IMR-90 (cell line): ENCODE measurements at regions not wholly inside any gene's neighbourhood (a gene's known extent, or its start where the extent isn't known, plus 50 kb on each side); places are given as distances from the start of the nearest gene placed in this dataset.
"Not testable (repeated sequence)": the region's sequence is repeated elsewhere in the genome, so short reads cannot be mapped to it uniquely, and the experiment has no call there.

Experiments
- ATAC-seq: fragments of 200-7000 bp; cut with Tn5 transposase; 2 replicates; pipeline ENCODE4 v1.9.1; 2020; ENCODE audit warnings: low read depth, mild to moderate bottlenecking, moderate library complexity
- BruUV-seq: library from RNA; stranded (reverse); fragments of 400-500 nt; replicated peaks from 2 replicates; lab custom pipeline; 2021; lab: Mats Ljungman, UMichigan
- CTCF ChIA-PET: fragments of 300-600 bp; formaldehyde crosslinking; extraction: SDS; loops from one replicate; lab custom pipeline; 2021; ENCODE audit warnings: antibody characterized with exemption; lab: Yijun Ruan, JAX
- POLR2A ChIA-PET: fragments of 300-600 bp; sonication (Branson Sonifier 250); formaldehyde crosslinking; loops from one replicate; lab custom pipeline; 2022; ENCODE audit warnings: antibody characterized with exemption; ENCODE audit not compliant: unreplicated experiment; lab: Charles Lee
- DNase-seq: peaks from one replicate; pipeline ENCODE4 v3.0.0; 2013
- H2AFZ ChIP-seq: replicated peaks from 2 replicates; pipeline ENCODE3; 2013; ENCODE audit warnings: low read length, mild to moderate bottlenecking; ENCODE audit not compliant: poor library complexity
- H2AK5ac ChIP-seq: 2 replicates; pipeline ENCODE4 v1.6.1; 2013; ENCODE audit warnings: low read depth, low read length, inconsistent platforms
- H2AK9ac ChIP-seq: replicated peaks from 2 replicates; pipeline ENCODE3; 2013; ENCODE audit warnings: mild to moderate bottlenecking, low read depth, low read length, moderate library complexity; ENCODE audit not compliant: poor library complexity
- H2BK120ac ChIP-seq: 2 replicates; pipeline ENCODE4 v1.6.1; 2013; ENCODE audit warnings: low read depth, low read length, inconsistent platforms
- H2BK15ac ChIP-seq: 3 replicates; pipeline ENCODE4 v1.6.1; 2013; ENCODE audit warnings: low read depth, low read length, inconsistent platforms
- H2BK20ac ChIP-seq: 2 replicates; pipeline ENCODE4 v1.6.1; 2013; ENCODE audit warnings: low read depth, mild to moderate bottlenecking, inconsistent platforms, low read length, moderate library complexity
- H2BK5ac ChIP-seq: 2 replicates; pipeline ENCODE4 v1.6.1; 2013; ENCODE audit warnings: mild to moderate bottlenecking, low read depth, low read length, inconsistent platforms; ENCODE audit not compliant: poor library complexity, severe bottlenecking
- H3K14ac ChIP-seq: replicated peaks from 2 replicates; pipeline ENCODE4 v1.6.1; 2013; ENCODE audit warnings: low read depth, low read length, inconsistent platforms
- H3K18ac ChIP-seq: 2 replicates; pipeline ENCODE4 v1.6.1; 2013; ENCODE audit warnings: low read depth, low read length, control low read depth
- H3K23ac ChIP-seq: 2 replicates; pipeline ENCODE4 v1.6.1; 2013; ENCODE audit warnings: low read depth, low read length, inconsistent platforms
- H3K27ac ChIP-seq: 2 replicates; pipeline ENCODE4 v1.5.1; 2013; ENCODE audit warnings: mild to moderate bottlenecking, control low read depth, low read length; ENCODE audit not compliant: insufficient read depth
- H3K27me3 ChIP-seq: 2 replicates; pipeline ENCODE4 v1.6.1; 2013; ENCODE audit warnings: low read length; ENCODE audit not compliant: control insufficient read depth, insufficient read depth
- H3K36me3 ChIP-seq: 2 replicates; pipeline ENCODE4 v1.6.1; 2013; ENCODE audit warnings: low read length, mixed read lengths; ENCODE audit not compliant: control insufficient read depth, insufficient read depth
- H3K4ac ChIP-seq: 2 replicates; pipeline ENCODE4 v1.6.1; 2013; ENCODE audit warnings: low read depth, low read length, inconsistent platforms
- H3K4me1 ChIP-seq: 2 replicates; pipeline ENCODE4 v1.6.1; 2013; ENCODE audit warnings: low read length, mixed read lengths; ENCODE audit not compliant: control insufficient read depth, insufficient read depth
- H3K4me2 ChIP-seq: 2 replicates; pipeline ENCODE4 v1.6.1; 2013; ENCODE audit warnings: low read depth, mild to moderate bottlenecking, control low read depth, low read length, moderate library complexity
- H3K4me3 ChIP-seq: 2 replicates; pipeline ENCODE4 v1.5.1; 2013; ENCODE audit warnings: low read depth, mild to moderate bottlenecking, control low read depth, low read length, moderate library complexity; ENCODE audit not compliant: insufficient read depth
- H3K56ac ChIP-seq: 2 replicates; pipeline ENCODE4 v1.6.1; 2013; ENCODE audit warnings: low read length, inconsistent platforms; ENCODE audit not compliant: insufficient read depth; ENCODE audit errors: extremely low read depth
- H3K79me1 ChIP-seq, 2 experiments: 2 replicates each; pipeline ENCODE4 v1.6.1; 2013; ENCODE audit warnings: low read length in 2 of 2, inconsistent platforms in 1 of 2, low read depth in 1 of 2
- H3K9ac ChIP-seq: 2 replicates; pipeline ENCODE4 v1.6.1; 2013; ENCODE audit warnings: low read depth, low read length, control low read depth
- H3K9me1 ChIP-seq: 2 replicates; pipeline ENCODE4 v1.6.1; 2013; ENCODE audit warnings: low read length, inconsistent platforms; ENCODE audit not compliant: insufficient read depth
- H3K9me3 ChIP-seq: 2 replicates; pipeline ENCODE4 v1.6.1; 2013; ENCODE audit warnings: low read length; ENCODE audit not compliant: control insufficient read depth, insufficient read depth
- H4K20me1 ChIP-seq: 2 replicates; pipeline ENCODE4 v1.6.1; 2013; ENCODE audit warnings: low read length, inconsistent platforms; ENCODE audit not compliant: insufficient read depth
- H4K5ac ChIP-seq: 2 replicates; pipeline ENCODE4 v1.6.1; 2013; ENCODE audit warnings: mild to moderate bottlenecking, low read depth, low read length, control low read depth
- H4K8ac ChIP-seq, 2 experiments: 2 replicates each; pipeline ENCODE4 v1.6.1; 2013; ENCODE audit warnings: low read depth in 2 of 2, low read length in 2 of 2, control low read depth in 1 of 2, inconsistent platforms in 1 of 2
- H4K91ac ChIP-seq: 2 replicates; pipeline ENCODE4 v1.6.1; 2013; ENCODE audit warnings: low read depth, low read length, inconsistent platforms; ENCODE audit not compliant: insufficient read depth
- BHLHE40 ChIP-seq: fragments of 150-350 bp; IDR thresholded peaks from 2 replicates; pipeline ENCODE4 v1.6.1; 2016; ENCODE audit warnings: mild to moderate bottlenecking, low read depth, low read length
- CEBPB ChIP-seq: IDR thresholded peaks from 2 replicates; pipeline ENCODE4 v1.6.1; 2012; ENCODE audit warnings: low read depth, low read length, improper control_type of control experiment
- CHD1 ChIP-seq: IDR thresholded peaks from 2 replicates; pipeline ENCODE4 v1.6.1; 2012; ENCODE audit warnings: low read depth, low read length, improper control_type of control experiment
- FOS ChIP-seq: fragments of 150-350 bp; IDR thresholded peaks from 2 replicates; pipeline ENCODE4 v1.6.1; 2016; ENCODE audit warnings: low read depth, low read length
- MXI1 ChIP-seq: IDR thresholded peaks from 2 replicates; pipeline ENCODE4 v1.6.1; 2012; ENCODE audit warnings: low read depth, mild to moderate bottlenecking, low read length, moderate library complexity, borderline replicate concordance
- NFE2L2 ChIP-seq: fragments of 150-350 bp; IDR thresholded peaks from 2 replicates; pipeline ENCODE4 v1.6.1; 2016; ENCODE audit warnings: low read depth, mild to moderate bottlenecking, low read length
- POLR2A ChIP-seq: IDR thresholded peaks from 2 replicates; pipeline ENCODE4 v1.6.1; 2012; ENCODE audit warnings: mild to moderate bottlenecking, low read depth, low read length
- RAD21 ChIP-seq: IDR thresholded peaks from 2 replicates; pipeline ENCODE4 v1.6.1; 2012; ENCODE audit warnings: low read length, improper control_type of control experiment
- RCOR1 ChIP-seq: IDR thresholded peaks from 2 replicates; pipeline ENCODE4 v1.6.1; 2012; ENCODE audit warnings: mild to moderate bottlenecking, low read length, improper control_type of control experiment; ENCODE audit not compliant: insufficient replicate concordance
- SMC3 ChIP-seq: fragments of 150-350 bp; IDR thresholded peaks from 2 replicates; pipeline ENCODE4 v1.6.1; 2016; ENCODE audit warnings: low read depth, mild to moderate bottlenecking, antibody characterized with exemption, low read length, moderate library complexity
- WGBS, 2 experiments: methylation state at CpG; one replicate each; pipeline versions ENCODE4 v1.1.5 to v1.1.7; 2013; ENCODE audit warnings: missing lambda C conversion rate in 2 of 2; ENCODE audit not compliant: insufficient read length in 1 of 2; ENCODE audit errors: extremely low coverage in 2 of 2; 5-methylcytosine and 5-hydroxymethylcytosine counted together
- dilution Hi-C: fragments of 300-500 bp; cut with HindIII; formaldehyde crosslinking; loops from one replicate; pipeline ENCODE4 v1.14.3; 2018; ENCODE audit warnings: low sequenced_read_pairs; ENCODE audit not compliant: unreplicated experiment
- in situ Hi-C: fragments of 300-500 bp; cut with MboI; formaldehyde crosslinking; loops from 3 replicates; pipeline ENCODE4 v1.14.3; 2019; ENCODE audit warnings: low sequenced_read_pairs, inconsistent platforms, mixed read lengths
- intact Hi-C: fragments of 100-400 bp; cut with micrococcal nuclease; formaldehyde crosslinking; loops from 2 replicates; pipeline ENCODE4 v1.10.0; 2022

- H3K4me3 ChIP-seq = no peak overlapping the region
- no peaks in the 10 kb centered on the region for H4K20me1 ChIP-seq
- H3K4me2 ChIP-seq = no peak overlapping the region
- no peak overlapping the region for H2AK5ac ChIP-seq
- no peak overlapping the region for H2AK9ac ChIP-seq
- H4K8ac ChIP-seq = no peak overlapping the region
- no peak overlapping the region for H3K14ac ChIP-seq
- H3K56ac ChIP-seq = no peak overlapping the region
- TF ChIP-seq NFE2L2 (no peak), RAD21 (no peak), CHD1 (no peak), CEBPB (no peak), POLR2A (no peak), FOS (no peak), BHLHE40 (no peak), MXI1 (no peak), SMC3 (no peak), RCOR1 (no peak)
- no peaks in the 10 kb centered on the region for H3K4me1 ChIP-seq
- H2BK120ac ChIP-seq = no peak overlapping the region
- ChIA-PET CTCF (no interaction called here), POLR2A (no interaction called here)
- H4K5ac ChIP-seq = no peak overlapping the region
- in situ Hi-C loops = no loop called here
- H2AFZ ChIP-seq = no peak overlapping the region
- H3K18ac ChIP-seq = no peak overlapping the region
- no peak overlapping the region for H3K9ac ChIP-seq
- ATAC-seq (no peak), DNase-seq (no peak)
- H2BK15ac ChIP-seq = no peak overlapping the region
- no peak overlapping the region for H3K27ac ChIP-seq
- dilution Hi-C loops = no loop called here
- H3K4ac ChIP-seq = no peak overlapping the region
- no peak overlapping the region for H4K91ac ChIP-seq
- no peaks in the 10 kb centered on the region for H3K9me1 ChIP-seq
- BruUV-seq = no TSS peak
- no peaks in the 10 kb centered on the region for H3K36me3 ChIP-seq
- 17% methylated on average over 1 of the region's 3 CpGs; no CpG with 5 or more reads in 1 of the 2 experiments for WGBS, 2 experiments
- intact Hi-C loops = no loop called here
- H3K9me3 ChIP-seq = no peaks in the 10 kb centered on the region
- H3K23ac ChIP-seq = no peak overlapping the region
- no peak overlapping the region for H2BK5ac ChIP-seq
- H2BK20ac ChIP-seq = no peak overlapping the region
- H3K79me1 ChIP-seq = no peaks in the 10 kb centered on the region
- no peaks in the 10 kb centered on the region for H3K27me3 ChIP-seq
Measured at GRCh38 chr1:90220496-90220895, 225.6 kb downstream of the ZNF326 start.

- BruUV-seq, H3K4ac ChIP-seq, H3K27me3 ChIP-seq, H3K4me1 ChIP-seq, H2BK15ac ChIP-seq, H3K18ac ChIP-seq, H3K9me3 ChIP-seq, H3K9ac ChIP-seq, H3K36me3 ChIP-seq, H3K23ac ChIP-seq, H3K4me2 ChIP-seq, H2BK120ac ChIP-seq, H3K4me3 ChIP-seq, H4K20me1 ChIP-seq, H4K8ac ChIP-seq, H3K14ac ChIP-seq, H3K9me1 ChIP-seq, dilution Hi-C loops, H2AK9ac ChIP-seq, H3K56ac ChIP-seq, in situ Hi-C loops, CTCF ChIA-PET, H2BK5ac ChIP-seq, intact Hi-C loops, H2AFZ ChIP-seq, H3K27ac ChIP-seq, H2AK5ac ChIP-seq, H3K79me1 ChIP-seq, DNase-seq, H4K5ac ChIP-seq, H4K91ac ChIP-seq, ATAC-seq, H2BK20ac ChIP-seq, POLR2A ChIA-PET: not testable (repeated sequence)
- 57% methylated on average over 15 of the region's 27 CpGs; no CpG with 5 or more reads in 1 of the 2 experiments for WGBS, 2 experiments
Measured at GRCh38 chr1:90219166-90219871, 224.4 kb downstream of the ZNF326 start.
